ENCODE measurements at regions not wholly inside any gene's neighbourhood (a gene's known extent, or its start where the extent isn't known, plus 50 kb on each side); places are given as distances from the start of the nearest gene placed in this dataset.

- no peak for DNase-seq (ENCODE audit: low spot score)
- 87% methylated on average over 2 of the region's 2 CpGs for WGBS (ENCODE audit: low lambda C conversion rate, missing lambda C conversion rate)
These were observed 473.2 kb upstream of the SPHKAP start for GRCh38 chr2:228654707-228655106.

GRCh38 chr2:228653884-228654283 lies 472.4 kb upstream of the SPHKAP start:
- Histone ChIP-seq H3K27ac (peak overlapping the region; percentile 29), H3K9me2 (replicated peaks; ENCODE audit: insufficient read depth) (no peaks in the 10 kb centered on the region), H3K79me2 (no peaks in the 10 kb centered on the region), H3K27me3 (no peaks in the 10 kb centered on the region), H2AFZ (no peak overlapping the region), H3K4me1 (ENCODE audit: insufficient read depth) (peaks cover 6% of the 10 kb centered on the region), H3K9me3 (ENCODE audit: low read depth) (no peaks in the 10 kb centered on the region), H3K4me3 (no peak overlapping the region), H3K36me3 (replicated peaks; ENCODE audit: insufficient read depth, low read depth) (no peaks in the 10 kb centered on the region), H3K4me2 (no peak overlapping the region), H4K20me1 (ENCODE audit: insufficient read depth, poor library complexity, severe bottlenecking) (no peaks in the 10 kb centered on the region)
- WGBS (ENCODE audit: low lambda C conversion rate, missing lambda C conversion rate) = 48% methylated on average over 4 of the region's 4 CpGs
- TF ChIP-seq EZH2 (IDR thresholded peaks at IDR 0.05; ENCODE audit: borderline replicate concordance) (no peak), EZH2phosphoT487 (IDR thresholded peaks at IDR 0.05; ENCODE audit: low read depth, severe bottlenecking, unreplicated experiment) (no peak), CTCF (IDR thresholded peaks at IDR 0.05; ENCODE audit: poor library complexity) (no peak)
- peak; percentile 11 for DNase-seq (ENCODE audit: low spot score)

More at GRCh38 chr2:228654707-228655106, 473.2 kb upstream of the SPHKAP start:
- Histone ChIP-seq H4K20me1 (ENCODE audit: insufficient read depth, poor library complexity, severe bottlenecking) (no peaks in the 10 kb centered on the region), H3K9me2 (replicated peaks; ENCODE audit: insufficient read depth) (no peaks in the 10 kb centered on the region), H3K9me3 (ENCODE audit: low read depth) (no peaks in the 10 kb centered on the region), H3K27ac (peak overlapping the region; percentile 29), H3K4me1 (ENCODE audit: insufficient read depth) (peaks cover 6% of the 10 kb centered on the region), H3K27me3 (no peaks in the 10 kb centered on the region), H3K4me2 (no peak overlapping the region), H2AFZ (no peak overlapping the region), H3K4me3 (no peak overlapping the region), H3K79me2 (no peaks in the 10 kb centered on the region), H3K36me3 (replicated peaks; ENCODE audit: insufficient read depth, low read depth) (no peaks in the 10 kb centered on the region)
- TF ChIP-seq EZH2phosphoT487 (IDR thresholded peaks at IDR 0.05; ENCODE audit: low read depth, severe bottlenecking, unreplicated experiment) = no peak
- TF ChIP-seq CTCF (IDR thresholded peaks at IDR 0.05; ENCODE audit: poor library complexity) = no peak
- no peak for TF ChIP-seq EZH2 (IDR thresholded peaks at IDR 0.05; ENCODE audit: borderline replicate concordance)

- H3K4me2 ChIP-seq = peak overlapping the region; percentile 5
- no peaks in the 10 kb centered on the region for H4K20me1 ChIP-seq (ENCODE audit: insufficient read depth, poor library complexity, severe bottlenecking)
- H3K9me3 ChIP-seq (ENCODE audit: low read depth) = no peaks in the 10 kb centered on the region
- H3K4me3 ChIP-seq = no peak overlapping the region
- H3K36me3 ChIP-seq (replicated peaks; ENCODE audit: insufficient read depth, low read depth) = no peaks in the 10 kb centered on the region
- no peaks in the 10 kb centered on the region for H3K27me3 ChIP-seq
- H3K79me2 ChIP-seq = no peaks in the 10 kb centered on the region
- DNase-seq (ENCODE audit: low spot score) = no peak
- 34% methylated on average over 3 of the region's 3 CpGs for WGBS (ENCODE audit: low lambda C conversion rate, missing lambda C conversion rate)
- H3K9me2 ChIP-seq (replicated peaks; ENCODE audit: insufficient read depth) = no peaks in the 10 kb centered on the region
- TF ChIP-seq EZH2 (IDR thresholded peaks at IDR 0.05; ENCODE audit: borderline replicate concordance) = no peak
- TF ChIP-seq EZH2phosphoT487 (IDR thresholded peaks at IDR 0.05; ENCODE audit: low read depth, severe bottlenecking, unreplicated experiment) = no peak
- TF ChIP-seq CTCF (IDR thresholded peaks at IDR 0.05; ENCODE audit: poor library complexity) = no peak
- no peak overlapping the region for H2AFZ ChIP-seq
- no peak overlapping the region for H3K27ac ChIP-seq
- peaks cover 6% of the 10 kb centered on the region for H3K4me1 ChIP-seq (ENCODE audit: insufficient read depth)
These were observed 470.9 kb upstream of the SPHKAP start for GRCh38 chr2:228652366-228652765.

GRCh38 chr2:228649876-228650275 lies 468.4 kb upstream of the SPHKAP start:
- no peaks in the 10 kb centered on the region for H3K9me2 ChIP-seq (replicated peaks; ENCODE audit: insufficient read depth)

More at GRCh38 chr2:228649876-228650275, 468.4 kb upstream of the SPHKAP start:
- Histone ChIP-seq H3K4me1 (ENCODE audit: insufficient read depth) (peaks cover 3% of the 10 kb centered on the region), H3K4me3 (no peak overlapping the region), H3K9me3 (ENCODE audit: low read depth) (no peaks in the 10 kb centered on the region), H4K20me1 (ENCODE audit: insufficient read depth, poor library complexity, severe bottlenecking) (no peaks in the 10 kb centered on the region), H3K27ac (no peak overlapping the region), H3K27me3 (no peaks in the 10 kb centered on the region), H3K4me2 (no peak overlapping the region), H2AFZ (no peak overlapping the region), H3K36me3 (replicated peaks; ENCODE audit: insufficient read depth, low read depth) (no peaks in the 10 kb centered on the region), H3K79me2 (no peaks in the 10 kb centered on the region)
- DNase-seq (ENCODE audit: low spot score) = no peak
- 79% methylated on average over 2 of the region's 2 CpGs for WGBS (ENCODE audit: low lambda C conversion rate, missing lambda C conversion rate)
- TF ChIP-seq CTCF (IDR thresholded peaks at IDR 0.05; ENCODE audit: poor library complexity) (no peak), EZH2phosphoT487 (IDR thresholded peaks at IDR 0.05; ENCODE audit: low read depth, severe bottlenecking, unreplicated experiment) (no peak), EZH2 (IDR thresholded peaks at IDR 0.05; ENCODE audit: borderline replicate concordance) (no peak)
